OCI-M2 (cell line): ENCODE measurements at regions not wholly inside any gene's neighbourhood (a gene's known extent, or its start where the extent isn't known, plus 50 kb on each side); places are given as distances from the start of the nearest gene placed in this dataset.

Source experiments
- DNase-seq: peaks from one replicate; lab custom pipeline; 2025; ENCODE audit not compliant: unreplicated experiment; lab: John Stamatoyannopoulos, UW

DNA sequence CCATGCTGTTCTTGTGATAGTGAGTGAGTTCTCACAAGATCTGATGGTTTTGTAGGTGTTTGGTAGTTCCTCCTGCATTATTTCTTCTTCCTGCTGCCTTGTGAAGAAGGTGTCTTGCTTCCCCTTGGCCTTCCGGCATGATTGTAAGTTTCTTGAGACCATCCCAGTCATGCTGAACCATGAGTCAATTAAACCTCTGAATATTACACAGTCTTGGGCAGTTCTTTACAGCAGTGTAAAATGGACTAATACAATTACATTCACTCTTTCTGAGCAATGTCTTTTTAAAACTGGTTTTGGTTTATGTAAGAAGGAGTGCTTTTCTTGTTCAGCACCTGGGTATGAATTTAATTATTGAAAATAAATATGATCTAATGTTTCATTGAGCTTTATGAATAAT is 50.7 kb upstream of the ARRDC3 start:
- DNase-seq, result no peak
